HUES6 (cell line): ENCODE measurements at regions not wholly inside any gene's neighbourhood (a gene's known extent, or its start where the extent isn't known, plus 50 kb on each side); places are given as distances from the start of the nearest gene placed in this dataset.

Source experiments
- H3K27ac ChIP-seq: 2 replicates; pipeline ENCODE4 v1.7.0; 2013; ENCODE audit warnings: low read depth, mild to moderate bottlenecking, low read length, inconsistent platforms
- H3K27me3 ChIP-seq: 2 replicates; pipeline ENCODE4 v1.6.1; 2013; ENCODE audit warnings: low read length; ENCODE audit not compliant: control insufficient read depth, insufficient read depth
- H3K36me3 ChIP-seq: 2 replicates; pipeline ENCODE4 v1.6.1; 2013; ENCODE audit warnings: low read length; ENCODE audit not compliant: control insufficient read depth, insufficient read depth
- H3K4me1 ChIP-seq: 2 replicates; pipeline ENCODE4 v1.6.1; 2013; ENCODE audit warnings: low read length; ENCODE audit not compliant: control insufficient read depth, insufficient read depth
- H3K4me3 ChIP-seq: 2 replicates; pipeline ENCODE4 v1.5.1; 2013; ENCODE audit warnings: low read depth, low read length
- H3K9ac ChIP-seq: one replicate; pipeline ENCODE4 v1.6.1; 2013; ENCODE audit warnings: mild to moderate bottlenecking, low read length
- H3K9me3 ChIP-seq: 2 replicates; pipeline ENCODE4 v1.6.1; 2013; ENCODE audit warnings: low read depth, low read length; ENCODE audit not compliant: control insufficient read depth, insufficient read depth

- H3K36me3 ChIP-seq, result no peaks in the 10 kb centered on the region
- no peak overlapping the region for H3K27ac ChIP-seq
- no peaks in the 10 kb centered on the region for H3K27me3 ChIP-seq
- no peak overlapping the region for H3K4me3 ChIP-seq
- H3K9ac ChIP-seq, result no peak overlapping the region
- peaks cover 10% of the 10 kb centered on the region; the same call in 1 of the 2 replicates for H3K9me3 ChIP-seq
- no peaks in the 10 kb centered on the region; the same call in 1 of the 2 replicates for H3K4me1 ChIP-seq
These were observed 60.9 kb upstream of the ZNF469 start for GRCh38 chr16:88321635-88322499.

GRCh38 chr16:88322500-88322970 lies 60.2 kb upstream of the ZNF469 start:
- Histone ChIP-seq H3K27me3 (no peaks in the 10 kb centered on the region), H3K4me3 (no peak overlapping the region), H3K36me3 (no peaks in the 10 kb centered on the region), H3K9me3 (peaks cover 10% of the 10 kb centered on the region; the same call in 1 of the 2 replicates), H3K4me1 (no peaks in the 10 kb centered on the region; the same call in 1 of the 2 replicates), H3K9ac (no peak overlapping the region), H3K27ac (no peak overlapping the region)

- Histone ChIP-seq H3K36me3 (no peaks in the 10 kb centered on the region), H3K4me1 (no peaks in the 10 kb centered on the region; the same call in 1 of the 2 replicates), H3K27me3 (no peaks in the 10 kb centered on the region), H3K9me3 (peaks cover 10% of the 10 kb centered on the region; the same call in 1 of the 2 replicates), H3K27ac (no peak overlapping the region), H3K9ac (no peak overlapping the region), H3K4me3 (no peak overlapping the region)
These were observed 59.7 kb upstream of the ZNF469 start for GRCh38 chr16:88323041-88323440.

- peaks cover 10% of the 10 kb centered on the region; the same call in 1 of the 2 replicates for H3K9me3 ChIP-seq
- H3K4me1 ChIP-seq, result no peaks in the 10 kb centered on the region; the same call in 1 of the 2 replicates
- no peak overlapping the region for H3K4me3 ChIP-seq
- H3K9ac ChIP-seq, result no peak overlapping the region
- no peaks in the 10 kb centered on the region for H3K27me3 ChIP-seq
- H3K27ac ChIP-seq, result no peak overlapping the region
- H3K36me3 ChIP-seq, result no peaks in the 10 kb centered on the region
These were observed 59.0 kb upstream of the ZNF469 start for GRCh38 chr16:88323546-88324330.

GRCh38 chr16:88325087-88325750 lies 57.5 kb upstream of the ZNF469 start:
- Histone ChIP-seq H3K4me1 (no peaks in the 10 kb centered on the region; the same call in 1 of the 2 replicates), H3K4me3 (no peak overlapping the region), H3K27me3 (no peaks in the 10 kb centered on the region)

GRCh38 chr16:88325976-88326375 lies 56.8 kb upstream of the ZNF469 start:
- H3K27me3 ChIP-seq, result no peaks in the 10 kb centered on the region
- no peak overlapping the region for H3K4me3 ChIP-seq
- no peak overlapping the region for H3K9ac ChIP-seq
- no peaks in the 10 kb centered on the region for H3K36me3 ChIP-seq
- peaks cover 9% of the 10 kb centered on the region; the same call in 1 of the 2 replicates for H3K9me3 ChIP-seq
- no peaks in the 10 kb centered on the region; the same call in 1 of the 2 replicates for H3K4me1 ChIP-seq
- H3K27ac ChIP-seq, result no peak overlapping the region

More at GRCh38 chr16:88325087-88325750, 57.5 kb upstream of the ZNF469 start:
- no peak overlapping the region for H3K9ac ChIP-seq
- no peak overlapping the region for H3K27ac ChIP-seq
- H3K36me3 ChIP-seq, result no peaks in the 10 kb centered on the region
- peaks cover 10% of the 10 kb centered on the region; the same call in 1 of the 2 replicates for H3K9me3 ChIP-seq

GRCh38 chr16:88326611-88327485 lies 55.9 kb upstream of the ZNF469 start:
- Histone ChIP-seq H3K27me3 (no peaks in the 10 kb centered on the region), H3K9ac (no peak overlapping the region), H3K4me1 (no peaks in the 10 kb centered on the region; the same call in 1 of the 2 replicates), H3K36me3 (no peaks in the 10 kb centered on the region), H3K9me3 (peaks cover 8% of the 10 kb centered on the region; the same call in 1 of the 2 replicates), H3K27ac (no peak overlapping the region), H3K4me3 (no peak overlapping the region)

GRCh38 chr16:88327561-88328312 lies 55.0 kb upstream of the ZNF469 start:
- Histone ChIP-seq H3K9ac (no peak overlapping the region), H3K27ac (no peak overlapping the region), H3K4me1 (no peaks in the 10 kb centered on the region; the same call in 1 of the 2 replicates), H3K27me3 (no peaks in the 10 kb centered on the region), H3K36me3 (no peaks in the 10 kb centered on the region), H3K4me3 (no peak overlapping the region), H3K9me3 (peaks cover 8% of the 10 kb centered on the region; the same call in 1 of the 2 replicates)

GRCh38 chr16:88328313-88328980 lies 54.3 kb upstream of the ZNF469 start:
- Histone ChIP-seq H3K9me3 (peaks cover 8% of the 10 kb centered on the region; the same call in 1 of the 2 replicates), H3K27me3 (no peaks in the 10 kb centered on the region), H3K36me3 (no peaks in the 10 kb centered on the region), H3K9ac (no peak overlapping the region), H3K27ac (no peak overlapping the region), H3K4me1 (no peaks in the 10 kb centered on the region; the same call in 1 of the 2 replicates), H3K4me3 (no peak overlapping the region)
